ENCODE measurements at regions not wholly inside any gene's neighbourhood (a gene's known extent, or its start where the extent isn't known, plus 50 kb on each side); places are given as distances from the start of the nearest gene placed in this dataset.

- TF ChIP-seq CTCF (IDR thresholded peaks at IDR 0.05) = no peak
- no peak for TF ChIP-seq EZH2phosphoT487 (IDR thresholded peaks at IDR 0.05)
- TF ChIP-seq EZH2 (IDR thresholded peaks at IDR 0.05) = no peak
These were observed 562.9 kb upstream of the FAT1 start for GRCh38 chr4:187286525-187286924.

All from neural progenitor cell (in vitro differentiated cells).